Stimulated activated CD8-positive, alpha-beta memory T cell treated with anti-CD3 and anti-CD28 coated beads, Interleukin-2, amount 100 ng/mL, for 1 hour (primary cell): ENCODE measurements at regions not wholly inside any gene's neighbourhood (a gene's known extent, or its start where the extent isn't known, plus 50 kb on each side); places are given as distances from the start of the nearest gene placed in this dataset.

Source experiments
- DNase-seq, 2 donors: peaks; one replicate each; pipeline ENCODE4 v3.0.0-alpha.2; 2020; ENCODE audit warnings: low read depth in 2 of 2

GRCh38 chr5:112656451-112656850, 81.2 kb upstream of the APC start:
- DNase-seq, result no peak

GRCh38 chr5:112657804-112658203, 79.9 kb upstream of the APC start:
- DNase-seq, result no peak

GRCh38 chr5:112660359-112660758, 77.3 kb upstream of the APC start:
- DNase-seq, result no peak

- DNase-seq, result no peak
These were observed 74.5 kb upstream of the APC start for GRCh38 chr5:112663146-112663545.

- DNase-seq, result no peak
These were observed 69.7 kb upstream of the APC start for GRCh38 chr5:112668016-112668415.

GRCh38 chr5:112668911-112669310, 68.8 kb upstream of the APC start:
- DNase-seq, result no peak

- no peak for DNase-seq
These were observed 68.2 kb upstream of the APC start for GRCh38 chr5:112669328-112669963.

- no peak for DNase-seq
These were observed 66.0 kb upstream of the APC start for GRCh38 chr5:112671687-112672086.

GRCh38 chr5:112681481-112681908, 56.2 kb upstream of the APC start:
- DNase-seq, result no peak

GRCh38 chr5:112682621-112683061, 55.0 kb upstream of the APC start:
- no peak for DNase-seq

- DNase-seq, result no peak
These were observed 53.6 kb upstream of the APC start for GRCh38 chr5:112684121-112684520.

GRCh38 chr5:112684737-112685136, 52.9 kb upstream of the APC start:
- DNase-seq, result no peak

GRCh38 chr5:112685386-112685785, 52.3 kb upstream of the APC start:
- no peak for DNase-seq

GRCh38 chr5:112685931-112686330, 51.8 kb upstream of the APC start:
- DNase-seq, result no peak

GRCh38 chr5:112686675-112687074, 51.0 kb upstream of the APC start:
- DNase-seq, result no peak

- no peak for DNase-seq
These were observed 50.4 kb upstream of the APC start for GRCh38 chr5:112687306-112687705.
